ENCODE measurements at regions not wholly inside any gene's neighbourhood (a gene's known extent, or its start where the extent isn't known, plus 50 kb on each side); places are given as distances from the start of the nearest gene placed in this dataset.

DNA sequence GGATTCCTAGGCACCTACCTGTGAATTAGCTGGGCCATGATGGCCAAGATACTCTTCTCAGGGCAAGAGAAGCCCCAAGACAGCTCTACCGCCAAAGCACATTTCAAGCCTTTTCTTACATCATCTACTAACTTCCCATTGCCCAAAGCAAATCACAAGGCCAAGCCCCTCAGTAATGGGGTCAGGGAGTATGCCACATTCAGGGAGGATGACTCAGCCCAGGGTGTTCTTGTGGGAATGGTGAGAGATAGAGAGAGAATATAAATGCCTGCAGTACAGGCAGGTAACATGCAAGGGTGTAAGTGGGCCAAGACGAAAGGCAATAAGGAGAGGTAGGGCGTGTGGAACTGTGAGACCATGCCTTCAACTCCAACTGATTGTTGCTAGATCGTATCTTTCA is 162.5 kb upstream of the ISX start:
- H3K79me2 ChIP-seq (ENCODE audit: insufficient read depth), result no peaks in the 10 kb centered on the region
- H3K4me3 ChIP-seq, result no peak overlapping the region
- in situ Hi-C loops (cut with MboI), result no loop called here
- H3K9me3 ChIP-seq (ENCODE audit: low read depth), result no peaks in the 10 kb centered on the region
- no peaks in the 10 kb centered on the region for H4K20me1 ChIP-seq (ENCODE audit: insufficient read depth)
- no peaks in the 10 kb centered on the region for H3K27me3 ChIP-seq (replicated peaks; ENCODE audit: insufficient read depth)
- H3K9me2 ChIP-seq (ENCODE audit: insufficient read depth), result no peaks in the 10 kb centered on the region
- no peak overlapping the region for H3K27ac ChIP-seq
- no peak overlapping the region for H2AFZ ChIP-seq
- no peak overlapping the region for H3K4me2 ChIP-seq (ENCODE audit: unreplicated experiment)
- no peak for DNase-seq
- no peak overlapping the region for H3K9ac ChIP-seq
- no peaks in the 10 kb centered on the region for H3K36me3 ChIP-seq (ENCODE audit: low read depth)
- H3F3A ChIP-seq (ENCODE audit: insufficient read depth), result no peaks in the 10 kb centered on the region
- H3K4me1 ChIP-seq (ENCODE audit: insufficient read depth), result no peaks in the 10 kb centered on the region
- TF ChIP-seq EZH2 (IDR thresholded peaks at IDR 0.05; ENCODE audit: insufficient read depth, poor library complexity, severe bottlenecking), result no peak
- TF ChIP-seq EZH2phosphoT487 (IDR thresholded peaks at IDR 0.05; ENCODE audit: insufficient read depth, low read depth), result no peak
- 11 to 16% methylated on average over 4 of the region's 4 CpGs for WGBS, 2 experiments (ENCODE audit: low coverage in 1 of 2, low lambda C conversion rate in 2 of 2, missing lambda C conversion rate in 2 of 2)

DNA sequence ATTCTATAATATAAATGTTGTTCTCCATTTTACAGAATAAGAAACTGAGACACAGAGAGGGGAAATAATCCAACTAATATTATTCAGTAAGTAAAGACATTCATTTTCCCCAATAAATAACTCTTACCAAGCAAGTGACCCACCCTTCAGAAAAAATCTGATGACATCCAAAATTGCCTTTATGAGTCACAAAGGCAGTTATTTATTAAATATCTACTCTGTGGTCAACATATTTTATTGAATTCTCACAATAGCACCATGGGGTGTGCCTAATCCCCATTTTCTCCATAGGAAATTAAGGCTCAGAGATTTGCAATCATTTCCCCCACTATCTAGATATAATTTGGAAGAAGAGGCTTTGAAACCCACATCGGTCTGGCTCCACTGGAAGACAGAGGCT is 161.5 kb upstream of the ISX start:
- no peaks in the 10 kb centered on the region for H3F3A ChIP-seq (ENCODE audit: insufficient read depth)
- no peak overlapping the region for H3K4me3 ChIP-seq
- H3K4me2 ChIP-seq (ENCODE audit: unreplicated experiment), result no peak overlapping the region
- no peaks in the 10 kb centered on the region for H3K9me3 ChIP-seq (ENCODE audit: low read depth)
- no peak overlapping the region for H3K27ac ChIP-seq
- in situ Hi-C loops (cut with MboI), result no loop called here
- H3K79me2 ChIP-seq (ENCODE audit: insufficient read depth), result no peaks in the 10 kb centered on the region
- no peak overlapping the region for H3K9ac ChIP-seq
- H4K20me1 ChIP-seq (ENCODE audit: insufficient read depth), result no peaks in the 10 kb centered on the region
- no peak overlapping the region for H2AFZ ChIP-seq
- WGBS, 2 experiments (ENCODE audit: low coverage in 1 of 2, low lambda C conversion rate in 2 of 2, missing lambda C conversion rate in 2 of 2), result 11 to 29% methylated on average over 1 of the region's 1 CpG
- H3K36me3 ChIP-seq (ENCODE audit: low read depth), result no peaks in the 10 kb centered on the region
- no peaks in the 10 kb centered on the region for H3K27me3 ChIP-seq (replicated peaks; ENCODE audit: insufficient read depth)
- DNase-seq, result no peak
- H3K4me1 ChIP-seq (ENCODE audit: insufficient read depth), result no peaks in the 10 kb centered on the region
- TF ChIP-seq EZH2phosphoT487 (IDR thresholded peaks at IDR 0.05; ENCODE audit: insufficient read depth, low read depth) (no peak), EZH2 (IDR thresholded peaks at IDR 0.05; ENCODE audit: insufficient read depth, poor library complexity, severe bottlenecking) (no peak)
- H3K9me2 ChIP-seq (ENCODE audit: insufficient read depth), result no peaks in the 10 kb centered on the region

DNA sequence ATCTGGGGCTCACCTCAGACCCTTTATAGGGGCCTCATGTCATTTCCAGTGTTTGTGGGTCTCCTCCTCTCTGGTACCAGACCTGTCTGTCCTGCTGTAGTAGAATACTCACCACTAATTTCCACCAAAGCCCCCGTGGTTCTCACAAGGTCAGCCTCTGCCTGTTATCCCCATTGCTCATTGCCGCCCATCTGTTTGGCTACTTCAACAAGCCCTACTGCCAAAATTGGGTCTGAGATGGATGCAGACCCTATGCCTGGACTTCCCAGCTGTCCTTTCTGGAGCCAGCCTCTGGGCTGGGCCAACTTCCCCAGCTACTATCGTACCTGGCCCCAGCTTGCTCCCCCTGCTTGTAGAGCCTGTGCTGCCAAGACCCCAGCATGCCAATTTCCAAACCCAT is 152.1 kb upstream of the ISX start:
- no peak overlapping the region for H2AFZ ChIP-seq
- no peaks in the 10 kb centered on the region for H3K9me3 ChIP-seq (ENCODE audit: low read depth)
- TF ChIP-seq EZH2 (IDR thresholded peaks at IDR 0.05; ENCODE audit: insufficient read depth, poor library complexity, severe bottlenecking) (no peak), EZH2phosphoT487 (IDR thresholded peaks at IDR 0.05; ENCODE audit: insufficient read depth, low read depth) (no peak)
- no peak overlapping the region for H3K4me3 ChIP-seq
- no peak for DNase-seq
- no peak overlapping the region for H3K4me2 ChIP-seq (ENCODE audit: unreplicated experiment)
- no peaks in the 10 kb centered on the region for H4K20me1 ChIP-seq (ENCODE audit: insufficient read depth)
- H3K9me2 ChIP-seq (ENCODE audit: insufficient read depth), result no peaks in the 10 kb centered on the region
- in situ Hi-C loops (cut with MboI), result no loop called here
- no peaks in the 10 kb centered on the region for H3K27me3 ChIP-seq (replicated peaks; ENCODE audit: insufficient read depth)
- H3K27ac ChIP-seq, result no peak overlapping the region
- no peaks in the 10 kb centered on the region for H3K79me2 ChIP-seq (ENCODE audit: insufficient read depth)
- no peak overlapping the region for H3K9ac ChIP-seq
- H3F3A ChIP-seq (ENCODE audit: insufficient read depth), result no peaks in the 10 kb centered on the region
- H3K4me1 ChIP-seq (ENCODE audit: insufficient read depth), result no peaks in the 10 kb centered on the region
- WGBS, 2 experiments (ENCODE audit: low coverage in 1 of 2, low lambda C conversion rate in 2 of 2, missing lambda C conversion rate in 2 of 2), result 6 to 18% methylated on average over 3 of the region's 3 CpGs
- H3K36me3 ChIP-seq (ENCODE audit: low read depth), result no peaks in the 10 kb centered on the region

DNA sequence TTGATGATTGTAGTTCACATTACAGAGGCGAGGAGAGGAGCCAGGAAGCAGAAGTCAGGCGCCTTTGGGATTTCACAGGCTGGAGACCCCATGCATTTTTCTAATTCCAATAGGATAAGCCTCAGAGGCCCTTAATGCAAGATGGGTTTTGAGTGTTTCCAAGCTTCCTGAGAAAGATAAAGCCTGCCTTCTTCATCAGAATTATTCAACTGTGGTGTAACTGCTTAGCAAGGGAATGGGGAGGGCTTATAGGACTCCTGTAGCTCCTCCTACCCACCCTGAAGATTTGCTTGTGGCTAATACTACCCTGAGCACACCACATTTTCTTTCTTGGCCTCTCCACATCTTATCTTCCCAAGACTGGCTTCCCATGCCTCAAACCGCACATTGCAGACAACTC is 151.1 kb upstream of the ISX start:
- no peaks in the 10 kb centered on the region for H3K79me2 ChIP-seq (ENCODE audit: insufficient read depth)
- H3F3A ChIP-seq (ENCODE audit: insufficient read depth), result no peaks in the 10 kb centered on the region
- in situ Hi-C loops (cut with MboI), result no loop called here
- no peaks in the 10 kb centered on the region for H4K20me1 ChIP-seq (ENCODE audit: insufficient read depth)
- 12 to 18% methylated on average over 3 of the region's 3 CpGs for WGBS, 2 experiments (ENCODE audit: low coverage in 1 of 2, low lambda C conversion rate in 2 of 2, missing lambda C conversion rate in 2 of 2)
- no peak overlapping the region for H3K9ac ChIP-seq
- no peaks in the 10 kb centered on the region for H3K36me3 ChIP-seq (ENCODE audit: low read depth)
- H3K27ac ChIP-seq, result no peak overlapping the region
- no peaks in the 10 kb centered on the region for H3K9me2 ChIP-seq (ENCODE audit: insufficient read depth)
- DNase-seq, result no peak
- no peak overlapping the region for H3K4me2 ChIP-seq (ENCODE audit: unreplicated experiment)
- no peak overlapping the region for H2AFZ ChIP-seq
- no peaks in the 10 kb centered on the region for H3K27me3 ChIP-seq (replicated peaks; ENCODE audit: insufficient read depth)
- no peaks in the 10 kb centered on the region for H3K9me3 ChIP-seq (ENCODE audit: low read depth)
- no peaks in the 10 kb centered on the region for H3K4me1 ChIP-seq (ENCODE audit: insufficient read depth)
- TF ChIP-seq EZH2phosphoT487 (IDR thresholded peaks at IDR 0.05; ENCODE audit: insufficient read depth, low read depth) (no peak), EZH2 (IDR thresholded peaks at IDR 0.05; ENCODE audit: insufficient read depth, poor library complexity, severe bottlenecking) (no peak)
- no peak overlapping the region for H3K4me3 ChIP-seq

DNA sequence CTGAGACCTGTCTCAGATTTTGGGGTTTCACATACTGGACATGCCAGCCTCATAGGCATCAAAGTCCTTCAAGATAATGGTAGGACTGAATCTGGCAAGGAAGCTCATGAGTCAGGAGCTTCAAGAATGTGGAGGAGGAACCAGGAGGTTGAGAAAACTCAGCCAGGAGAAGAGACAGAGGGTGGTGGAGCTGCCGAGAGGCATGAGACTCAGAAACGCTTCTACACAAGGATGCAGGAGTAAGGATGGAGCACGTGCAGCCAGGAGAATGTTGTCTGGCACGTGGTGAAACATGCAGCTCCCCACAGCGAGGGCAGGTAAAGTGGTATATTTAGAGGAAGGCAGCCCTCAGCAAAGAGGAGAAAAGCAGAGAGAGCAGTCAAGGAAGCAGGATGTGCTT is 148.7 kb upstream of the ISX start:
- H3K27me3 ChIP-seq (replicated peaks; ENCODE audit: insufficient read depth), result no peaks in the 10 kb centered on the region
- H3K79me2 ChIP-seq (ENCODE audit: insufficient read depth), result no peaks in the 10 kb centered on the region
- no peak overlapping the region for H3K9ac ChIP-seq
- no peaks in the 10 kb centered on the region for H3K9me2 ChIP-seq (ENCODE audit: insufficient read depth)
- 6 to 10% methylated on average over 5 of the region's 5 CpGs for WGBS, 2 experiments (ENCODE audit: low coverage in 1 of 2, low lambda C conversion rate in 2 of 2, missing lambda C conversion rate in 2 of 2)
- no peak for DNase-seq
- no peak overlapping the region for H3K4me3 ChIP-seq
- no peaks in the 10 kb centered on the region for H3K4me1 ChIP-seq (ENCODE audit: insufficient read depth)
- in situ Hi-C loops (cut with MboI), result no loop called here
- no peaks in the 10 kb centered on the region for H3F3A ChIP-seq (ENCODE audit: insufficient read depth)
- no peak for TF ChIP-seq EZH2 (IDR thresholded peaks at IDR 0.05; ENCODE audit: insufficient read depth, poor library complexity, severe bottlenecking)
- TF ChIP-seq EZH2phosphoT487 (IDR thresholded peaks at IDR 0.05; ENCODE audit: insufficient read depth, low read depth), result no peak
- H3K4me2 ChIP-seq (ENCODE audit: unreplicated experiment), result no peak overlapping the region
- H4K20me1 ChIP-seq (ENCODE audit: insufficient read depth), result no peaks in the 10 kb centered on the region
- no peak overlapping the region for H3K27ac ChIP-seq
- H3K9me3 ChIP-seq (ENCODE audit: low read depth), result no peaks in the 10 kb centered on the region
- H3K36me3 ChIP-seq (ENCODE audit: low read depth), result no peaks in the 10 kb centered on the region
- no peak overlapping the region for H2AFZ ChIP-seq

Measured in GM23248 (cell line).